H1 (cell line): ENCODE measurements at regions not wholly inside any gene's neighbourhood (a gene's known extent, or its start where the extent isn't known, plus 50 kb on each side); places are given as distances from the start of the nearest gene placed in this dataset.

Source experiments
- EGR1 ChIP-seq: IDR thresholded peaks from 2 replicates; pipeline ENCODE4 v1.6.1; 2011; ENCODE audit warnings: low read depth, low read length, borderline replicate concordance
- EP300 ChIP-seq, 2 experiments: IDR thresholded peaks; 1 replicate in 1 of 2; 2 replicates in 1 of 2; pipeline ENCODE4 v1.6.1; 2011 to 2012; ENCODE audit warnings: low read depth in 2 of 2, low read length in 2 of 2, mild to moderate bottlenecking in 2 of 2, borderline replicate concordance in 1 of 2, inconsistent platforms in 1 of 2, moderate library complexity in 1 of 2
- EZH2 ChIP-seq: fragments of 200-600 bp; sonication (generic); IDR thresholded peaks from 2 replicates; pipeline ENCODE4 v1.7.1; 2012; ENCODE audit warnings: low read depth, mild to moderate bottlenecking, moderate library complexity, low read length, inconsistent platforms; ENCODE audit not compliant: severe bottlenecking
- MAX ChIP-seq: IDR thresholded peaks from 2 replicates; pipeline ENCODE4 v1.6.1; 2012; ENCODE audit warnings: inconsistent platforms
- POLR2A ChIP-seq, 2 experiments: IDR thresholded peaks; 1 replicate in 1 of 2; 2 replicates in 1 of 2; pipeline ENCODE4 v1.6.1; 2011; ENCODE audit warnings: low read depth in 2 of 2, low read length in 2 of 2, mild to moderate bottlenecking in 2 of 2; ENCODE audit errors: control extremely low read depth in 1 of 2
- POLR2AphosphoS5 ChIP-seq: IDR thresholded peaks from 2 replicates; pipeline ENCODE4 v1.6.1; 2011; ENCODE audit warnings: low read depth, low read length
- RAD21 ChIP-seq, 2 experiments: IDR thresholded peaks in 1 of 2; conservative IDR thresholded peaks in 1 of 2; 2 replicates each; pipeline ENCODE4 v1.6.1; 2011; ENCODE audit warnings: low read depth in 2 of 2, low read length in 2 of 2, improper control_type of control experiment in 1 of 2, inconsistent platforms in 1 of 2, mild to moderate bottlenecking in 1 of 2, moderate library complexity in 1 of 2
- SP2 ChIP-seq: IDR thresholded peaks from 2 replicates; pipeline ENCODE4 v1.6.1; 2012; ENCODE audit warnings: mild to moderate bottlenecking, low read length, inconsistent platforms
- SUZ12 ChIP-seq: fragments of 200-600 bp; sonication (generic); IDR thresholded peaks from 2 replicates; pipeline ENCODE4 v1.6.1; 2012; ENCODE audit warnings: mild to moderate bottlenecking, inconsistent platforms, low read length, moderate library complexity, mixed read lengths
- TCF12 ChIP-seq: IDR thresholded peaks from 2 replicates; pipeline ENCODE4 v1.6.1; 2011; ENCODE audit warnings: low read depth, mild to moderate bottlenecking, low read length
- TF ChIP-seq, protein P1 (sequence below), 3 experiments: IDR thresholded peaks; 1 replicate in 2 of 3; 2 replicates in 1 of 3; pipeline versions ENCODE4 v1.5.1 to v1.6.1; 2011; ENCODE audit warnings: low read length in 3 of 3, mild to moderate bottlenecking in 3 of 3, inconsistent platforms in 2 of 3, low read depth in 1 of 3, moderate library complexity in 1 of 3; ENCODE audit not compliant: insufficient read depth in 1 of 3; ENCODE audit errors: control extremely low read depth in 1 of 3
- TF ChIP-seq, protein P2 (sequence below): IDR thresholded peaks from 2 replicates; pipeline ENCODE4 v1.6.1; 2011; ENCODE audit warnings: low read depth, mild to moderate bottlenecking, low read length; ENCODE audit not compliant: insufficient read depth

DNA sequence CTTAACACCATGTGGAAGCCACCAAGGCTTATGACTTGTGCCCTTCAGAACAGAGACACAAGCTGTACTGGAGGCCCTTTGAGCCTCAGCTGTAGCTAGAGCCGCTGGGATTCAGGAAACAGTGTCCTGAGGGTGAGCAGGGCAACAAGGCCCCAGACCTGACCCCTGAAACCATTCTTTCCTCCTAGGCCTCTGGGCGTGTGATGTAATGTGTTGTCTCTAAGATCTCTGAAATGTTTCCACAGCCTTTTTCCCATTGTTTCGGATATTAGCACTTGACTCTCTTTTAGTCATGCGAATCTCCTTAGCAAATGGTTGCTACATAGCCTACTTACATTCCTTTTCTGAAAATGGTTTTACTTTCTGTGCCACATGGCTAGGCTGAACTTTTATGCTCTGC, 114.9 kb downstream of the CD8B2 start:
- TF ChIP-seq RAD21 (IDR thresholded peaks at IDR 0.05 in 1 of 2, conservative IDR thresholded peaks at IDR 0.05 in 1 of 2; ENCODE audit: low read depth in 2 of 2, low read length in 2 of 2) (no peak), EGR1 (no peak), EP300 (IDR thresholded peaks at IDR 0.05; ENCODE audit: borderline replicate concordance in 1 of 2, low read depth in 2 of 2, low read length in 2 of 2) (no peak), SP2 (no peak), EZH2 (no peak), POLR2A (IDR thresholded peaks at IDR 0.05; ENCODE audit: control extremely low read depth in 1 of 2, low read depth in 2 of 2, low read length in 2 of 2) (no peak), POLR2AphosphoS5 (no peak), MAX (no peak), TCF12 (no peak), SUZ12 (no peak)
- TF ChIP-seq, protein P1, sequence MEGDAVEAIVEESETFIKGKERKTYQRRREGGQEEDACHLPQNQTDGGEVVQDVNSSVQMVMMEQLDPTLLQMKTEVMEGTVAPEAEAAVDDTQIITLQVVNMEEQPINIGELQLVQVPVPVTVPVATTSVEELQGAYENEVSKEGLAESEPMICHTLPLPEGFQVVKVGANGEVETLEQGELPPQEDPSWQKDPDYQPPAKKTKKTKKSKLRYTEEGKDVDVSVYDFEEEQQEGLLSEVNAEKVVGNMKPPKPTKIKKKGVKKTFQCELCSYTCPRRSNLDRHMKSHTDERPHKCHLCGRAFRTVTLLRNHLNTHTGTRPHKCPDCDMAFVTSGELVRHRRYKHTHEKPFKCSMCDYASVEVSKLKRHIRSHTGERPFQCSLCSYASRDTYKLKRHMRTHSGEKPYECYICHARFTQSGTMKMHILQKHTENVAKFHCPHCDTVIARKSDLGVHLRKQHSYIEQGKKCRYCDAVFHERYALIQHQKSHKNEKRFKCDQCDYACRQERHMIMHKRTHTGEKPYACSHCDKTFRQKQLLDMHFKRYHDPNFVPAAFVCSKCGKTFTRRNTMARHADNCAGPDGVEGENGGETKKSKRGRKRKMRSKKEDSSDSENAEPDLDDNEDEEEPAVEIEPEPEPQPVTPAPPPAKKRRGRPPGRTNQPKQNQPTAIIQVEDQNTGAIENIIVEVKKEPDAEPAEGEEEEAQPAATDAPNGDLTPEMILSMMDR (IDR thresholded peaks at IDR 0.05; ENCODE audit: control extremely low read depth in 1 of 3, insufficient read depth in 1 of 3, low read depth in 1 of 3, low read length in 3 of 3), result no peak
- TF ChIP-seq, protein P2, sequence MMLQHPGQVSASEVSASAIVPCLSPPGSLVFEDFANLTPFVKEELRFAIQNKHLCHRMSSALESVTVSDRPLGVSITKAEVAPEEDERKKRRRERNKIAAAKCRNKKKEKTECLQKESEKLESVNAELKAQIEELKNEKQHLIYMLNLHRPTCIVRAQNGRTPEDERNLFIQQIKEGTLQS, result no peak
